HL-60 (cell line): ENCODE measurements at regions not wholly inside any gene's neighbourhood (a gene's known extent, or its start where the extent isn't known, plus 50 kb on each side); places are given as distances from the start of the nearest gene placed in this dataset.

ENCODE experiments used
- DNase-seq, 2 experiments: peaks; one replicate each; pipeline ENCODE4 v3.0.0-alpha.2; 2010 to 2020; ENCODE audit warnings: low read depth in 1 of 2, low spot score in 1 of 2
- H3K27ac ChIP-seq: fragments of 250-450 bp; sonication (Bioruptor Pico); replicated peaks from 2 replicates; pipeline ENCODE4 v1.5.1; 2020; ENCODE audit warnings: mild to moderate bottlenecking, moderate library complexity
- H3K27me3 ChIP-seq: fragments of 250-450 bp; sonication (Bioruptor Pico); 2 replicates; pipeline ENCODE4 v1.5.1; 2021; ENCODE audit warnings: mild to moderate bottlenecking, moderate library complexity; ENCODE audit not compliant: insufficient read depth, poor library complexity, severe bottlenecking
- H3K4me3 ChIP-seq: replicated peaks from 2 replicates; pipeline ENCODE4 v1.5.1; 2011; ENCODE audit warnings: mild to moderate bottlenecking, control low read depth, low read length; ENCODE audit not compliant: insufficient read depth
- CTCF ChIP-seq: IDR thresholded peaks from one replicate; pipeline ENCODE4 v1.5.1; 2011; ENCODE audit warnings: low read length, control low read depth, inconsistent platforms; ENCODE audit not compliant: insufficient read depth
- GABPA ChIP-seq: IDR thresholded peaks from 2 replicates; pipeline ENCODE4 v1.6.1; 2012; ENCODE audit warnings: low read depth
- POLR2AphosphoS5 ChIP-seq: IDR thresholded peaks from 2 replicates; pipeline ENCODE4 v1.6.1; 2012; ENCODE audit warnings: low read depth
- REST ChIP-seq: IDR thresholded peaks from 2 replicates; pipeline ENCODE4 v1.6.1; 2012; ENCODE audit warnings: low read depth; ENCODE audit not compliant: insufficient replicate concordance
- SPI1 ChIP-seq: IDR thresholded peaks from 2 replicates; pipeline ENCODE4 v1.6.1; 2012; ENCODE audit warnings: low read depth, mild to moderate bottlenecking, borderline replicate concordance

GRCh38 chr3:132925256-132925930 is 112.8 kb upstream of the TMEM108 start:
- no peak for DNase-seq
- H3K27me3 ChIP-seq = no peaks in the 10 kb centered on the region
- TF ChIP-seq POLR2AphosphoS5 (no peak), REST (no peak), CTCF (no peak), SPI1 (no peak), GABPA (no peak)

GRCh38 chr3:132916096-132916495 is 122.1 kb upstream of the TMEM108 start:
- TF ChIP-seq CTCF (no peak), SPI1 (no peak), GABPA (no peak), REST (no peak), POLR2AphosphoS5 (no peak)
- no peak overlapping the region for H3K27ac ChIP-seq
- no peak overlapping the region for H3K4me3 ChIP-seq
- DNase-seq = no peak
- no peaks in the 10 kb centered on the region for H3K27me3 ChIP-seq

More at GRCh38 chr3:132925256-132925930, 112.8 kb upstream of the TMEM108 start:
- no peak overlapping the region for H3K4me3 ChIP-seq
- H3K27ac ChIP-seq = no peak overlapping the region

GRCh38 chr3:132912416-132912753 is 125.8 kb upstream of the TMEM108 start:
- DNase-seq = no peak
- TF ChIP-seq SPI1 (no peak), GABPA (no peak), REST (no peak), POLR2AphosphoS5 (no peak), CTCF (no peak)
- Histone ChIP-seq H3K4me3 (no peak overlapping the region), H3K27me3 (no peaks in the 10 kb centered on the region), H3K27ac (no peak overlapping the region)
